ENCODE measurements at regions not wholly inside any gene's neighbourhood (a gene's known extent, or its start where the extent isn't known, plus 50 kb on each side); places are given as distances from the start of the nearest gene placed in this dataset.

- Mint-ChIP-seq H3K4me3 (no peak overlapping the region), H3K4me1 (no peaks in the 10 kb centered on the region), H3K27ac (no peak overlapping the region), H3K9me3 (ENCODE audit: insufficient read depth) (peaks cover 4% of the 10 kb centered on the region), H3K27me3 (no peaks in the 10 kb centered on the region)
- Histone ChIP-seq H3K27me3 (replicated peaks in 1 of 4; ENCODE audit: control extremely low read depth in 1 of 4, control insufficient read depth in 3 of 4, insufficient read depth in 4 of 4, low read length in 3 of 4) (no peaks in the 10 kb centered on the region), H3K79me2 (ENCODE audit: control insufficient read depth, insufficient read depth, low read length) (no peaks in the 10 kb centered on the region), H3K4me3 (ENCODE audit: control extremely low read depth in 1 of 5, extremely low read depth in 1 of 5, insufficient read depth in 1 of 5, low read depth in 2 of 5, low read length in 4 of 5) (no peak overlapping the region), H3K9ac (ENCODE audit: low read length) (no peak overlapping the region), H3K4me2 (replicated peaks; ENCODE audit: low read depth, low read length, poor library complexity, severe bottlenecking) (no peak overlapping the region), H3K36me3 (replicated peaks in 1 of 2; ENCODE audit: control extremely low read depth in 1 of 2, control insufficient read depth in 1 of 2, extremely low read depth in 1 of 2, insufficient read depth in 2 of 2, low read length in 1 of 2) (no peaks in the 10 kb centered on the region), H3K9me3 (ENCODE audit: control extremely low read depth in 1 of 3, control insufficient read depth in 2 of 3, insufficient read depth in 1 of 3, low read length in 2 of 3) (no peaks in the 10 kb centered on the region), H2AFZ (ENCODE audit: insufficient read depth, low read depth, low read length, poor library complexity, severe bottlenecking) (no peak overlapping the region), H3K27ac (ENCODE audit: low read length in 2 of 2) (no peak overlapping the region), H4K20me1 (ENCODE audit: control insufficient read depth, insufficient read depth, low read length, poor library complexity, severe bottlenecking) (no peaks in the 10 kb centered on the region), H3K4me1 (ENCODE audit: control insufficient read depth in 2 of 2, insufficient read depth in 2 of 2, low read length in 2 of 2) (no peaks in the 10 kb centered on the region)
- TF ChIP-seq EZH2 (IDR thresholded peaks at IDR 0.05; ENCODE audit: borderline replicate concordance, insufficient read depth, low read depth, low read length, poor library complexity, severe bottlenecking) (no peak), CTCF (IDR thresholded peaks at IDR 0.05) (no peak)
- CTCF ChIA-PET, result interaction anchor here (0.6 kb wide), 1 partner anchor 9 kb away, joined by 4 read pairs; no protein-coding TSS in a partner anchor
- ATAC-seq (ENCODE audit: low read depth) (no peak), DNase-seq (no peak)
- 100% methylated on average over 1 of the region's 2 CpGs for WGBS (ENCODE audit: insufficient coverage)
- intact Hi-C loops (cut with micrococcal nuclease), result no loop called here
- POLR2A ChIA-PET, result no interaction called here
Measured at GRCh38 chr12:73161970-73162369, 889.8 kb downstream of the TRHDE start.

DNA sequence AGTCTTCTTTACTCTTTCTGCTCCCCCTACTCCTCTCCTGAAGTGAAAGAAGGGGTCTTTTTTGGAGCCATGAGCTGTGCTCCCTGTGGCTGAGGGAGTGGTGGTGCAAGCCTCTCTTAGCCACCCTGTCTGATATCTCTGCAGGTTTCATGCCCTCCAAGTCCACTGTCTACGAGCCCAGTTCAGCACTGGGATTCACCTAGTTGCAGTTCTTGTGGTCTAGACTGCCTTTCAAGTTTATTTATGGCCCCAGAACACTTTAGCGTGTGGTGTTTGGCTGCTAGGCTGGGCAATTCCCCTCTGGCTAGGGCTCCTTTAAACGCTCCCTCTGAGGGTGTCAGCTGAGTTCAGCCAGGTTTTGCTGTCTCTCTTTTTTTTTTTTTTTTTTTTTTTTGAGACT lies 908.6 kb downstream of the TRHDE start:
- Mint-ChIP-seq H3K4me1 (no peaks in the 10 kb centered on the region), H3K27me3 (no peaks in the 10 kb centered on the region), H3K27ac (no peak overlapping the region), H3K9me3 (ENCODE audit: insufficient read depth) (peaks cover 19% of the 10 kb centered on the region), H3K4me3 (no peak overlapping the region)
- DNase-seq (no peak), ATAC-seq (ENCODE audit: low read depth) (no peak)
- Histone ChIP-seq H3K9me3 (ENCODE audit: control extremely low read depth in 1 of 3, control insufficient read depth in 2 of 3, insufficient read depth in 1 of 3, low read length in 2 of 3) (peaks cover 0 to 6% (median 0%) of the 10 kb centered on the region in 3 donors), H3K4me2 (replicated peaks; ENCODE audit: low read depth, low read length, poor library complexity, severe bottlenecking) (no peak overlapping the region), H4K20me1 (ENCODE audit: control insufficient read depth, insufficient read depth, low read length, poor library complexity, severe bottlenecking) (no peaks in the 10 kb centered on the region), H3K27me3 (replicated peaks in 1 of 4; ENCODE audit: control extremely low read depth in 1 of 4, control insufficient read depth in 3 of 4, insufficient read depth in 4 of 4, low read length in 3 of 4) (no peaks in the 10 kb centered on the region), H3K27ac (ENCODE audit: low read length in 2 of 2) (no peak overlapping the region), H3K4me3 (ENCODE audit: control extremely low read depth in 1 of 5, extremely low read depth in 1 of 5, insufficient read depth in 1 of 5, low read depth in 2 of 5, low read length in 4 of 5) (no peak overlapping the region), H3K36me3 (replicated peaks in 1 of 2; ENCODE audit: control extremely low read depth in 1 of 2, control insufficient read depth in 1 of 2, extremely low read depth in 1 of 2, insufficient read depth in 2 of 2, low read length in 1 of 2) (no peaks in the 10 kb centered on the region), H2AFZ (ENCODE audit: insufficient read depth, low read depth, low read length, poor library complexity, severe bottlenecking) (no peak overlapping the region), H3K79me2 (ENCODE audit: control insufficient read depth, insufficient read depth, low read length) (no peaks in the 10 kb centered on the region), H3K9ac (ENCODE audit: low read length) (no peak overlapping the region), H3K4me1 (ENCODE audit: control insufficient read depth in 2 of 2, insufficient read depth in 2 of 2, low read length in 2 of 2) (no peaks in the 10 kb centered on the region)
- intact Hi-C loops (cut with micrococcal nuclease), result no loop called here
- POLR2A ChIA-PET, result no interaction called here
- CTCF ChIA-PET, result no interaction called here
- TF ChIP-seq CTCF (IDR thresholded peaks at IDR 0.05), result no peak
- no peak for TF ChIP-seq EZH2 (IDR thresholded peaks at IDR 0.05; ENCODE audit: borderline replicate concordance, insufficient read depth, low read depth, low read length, poor library complexity, severe bottlenecking)
- 71% methylated on average over 2 of the region's 3 CpGs for WGBS (ENCODE audit: insufficient coverage)

All from B cell (primary cell).